ENCODE measurements at regions not wholly inside any gene's neighbourhood (a gene's known extent, or its start where the extent isn't known, plus 50 kb on each side); places are given as distances from the start of the nearest gene placed in this dataset.

DNA sequence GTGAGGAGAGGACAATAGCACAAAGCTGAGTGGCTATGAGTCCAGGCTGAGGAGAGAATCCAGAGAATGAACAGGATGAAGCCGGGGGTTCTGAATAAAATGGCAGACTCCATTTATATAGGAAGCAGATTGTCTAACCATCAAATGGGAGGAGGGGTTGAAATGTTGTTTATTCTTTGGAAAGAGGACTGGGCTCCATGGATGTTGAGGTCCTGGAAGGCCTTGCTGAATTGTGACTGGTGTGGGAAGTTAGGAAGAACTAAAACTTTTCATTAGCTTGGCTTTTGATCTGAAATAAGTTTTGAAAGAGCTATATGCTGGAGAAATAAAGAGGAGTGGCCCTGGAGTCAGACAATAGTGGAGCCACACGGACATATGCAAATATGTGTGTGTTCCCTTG is 647.8 kb downstream of the RNF144B start:
- TF ChIP-seq ZNF384 (IDR thresholded peaks at IDR 0.05) = no peak
- TF ChIP-seq FOXM1 (IDR thresholded peaks at IDR 0.05; ENCODE audit: borderline replicate concordance) = no peak
- no peak for TF ChIP-seq CTBP1 (IDR thresholded peaks at IDR 0.05; ENCODE audit: borderline replicate concordance)
- TF ChIP-seq L3MBTL2 (conservative IDR thresholded peaks at IDR 0.05) = no peak
- no peak for TF ChIP-seq FOXK2 (IDR thresholded peaks at IDR 0.05)

Data from HEK293T (cell line).